ENCODE measurements at regions not wholly inside any gene's neighbourhood (a gene's known extent, or its start where the extent isn't known, plus 50 kb on each side); places are given as distances from the start of the nearest gene placed in this dataset.

- Histone ChIP-seq H3K23me2 (ENCODE audit: insufficient read length, low read depth, low read length, poor library complexity, severe bottlenecking) (no peaks in the 10 kb centered on the region), H2BK15ac (ENCODE audit: low read depth, low read length) (peak overlapping the region; percentile 82; the same call in 1 of the 2 replicates), H4K91ac (ENCODE audit: insufficient read length, low read depth, low read length) (peak overlapping the region; percentile 31), H2BK5ac (ENCODE audit: insufficient read length, low read length) (no peak overlapping the region), H3K27me3 (ENCODE audit: insufficient read depth, low read length) (no peaks in the 10 kb centered on the region), H3K23ac (ENCODE audit: insufficient read length, low read depth, low read length) (no peak overlapping the region), H4K8ac (replicated peaks; ENCODE audit: insufficient read length, low read depth, low read length) (no peak overlapping the region), H2AK5ac (ENCODE audit: insufficient read length, low read length) (no peak overlapping the region), H3K79me1 (ENCODE audit: insufficient read depth, low read depth, low read length, poor library complexity, severe bottlenecking) (no peaks in the 10 kb centered on the region), H3K4me2 (ENCODE audit: insufficient read depth, insufficient read length, low read length) (no peak overlapping the region), H3K14ac (ENCODE audit: insufficient read depth, low read length) (peak overlapping the region; percentile 48; the same call in 1 of the 2 replicates), H3K27ac (ENCODE audit: insufficient read length, low read depth, low read length) (no peak overlapping the region), H2BK120ac (ENCODE audit: low read depth, low read length, poor library complexity, severe bottlenecking) (no peak overlapping the region), H2BK20ac (ENCODE audit: low read depth, low read length, poor library complexity, severe bottlenecking) (no peak overlapping the region), H4K5ac (ENCODE audit: insufficient read length, low read depth, low read length) (no peak overlapping the region), H3K9ac (ENCODE audit: extremely low read depth, insufficient read length, low read length) (no peak overlapping the region), H3K9me3 (ENCODE audit: control insufficient read depth, low read depth, low read length) (no peaks in the 10 kb centered on the region), H3T11ph (ENCODE audit: low read length) (no peak overlapping the region), H2BK12ac (ENCODE audit: insufficient read length, low read depth, low read length) (no peak overlapping the region), H3K4me1 (ENCODE audit: insufficient read depth, low read length) (peaks cover 15% of the 10 kb centered on the region; the same call in 1 of the 2 replicates), H3K56ac (ENCODE audit: insufficient read length, low read depth, low read length) (no peak overlapping the region), H4K20me1 (ENCODE audit: control insufficient read depth, insufficient read depth, insufficient read length) (no peaks in the 10 kb centered on the region), H2AFZ (ENCODE audit: low read length) (no peak overlapping the region), H3K18ac (ENCODE audit: insufficient read length, low read depth, low read length) (no peak overlapping the region), H3K4ac (ENCODE audit: low read depth, low read length) (no peak overlapping the region), H3K79me2 (ENCODE audit: insufficient read depth, low read length) (no peaks in the 10 kb centered on the region)
- DNase-seq, result no peak
- H3K9me3 Mint-ChIP-seq, result no peaks in the 10 kb centered on the region
- TF ChIP-seq CTCF (conservative IDR thresholded peaks at IDR 0.05), result no peak
- H3K4me1 Mint-ChIP-seq, result peaks cover 63 to 65% of the 10 kb centered on the region in 2 experiments
- H3K27me3 Mint-ChIP-seq (ENCODE audit: low read depth), result no peaks in the 10 kb centered on the region
- peak overlapping the region; percentile 66 to 87 (median 68); a peak in 5 of 7 replicates for H3K27ac Mint-ChIP-seq
- no peaks in the 10 kb centered on the region; a peak in 2 of 7 replicates for H3K36me3 Mint-ChIP-seq (ENCODE audit: insufficient read depth in 1 of 3, low read depth in 3 of 3)
- no CpG with 5 or more reads among the region's 10 CpGs for WGBS (ENCODE audit: extremely low coverage, insufficient read length, low lambda C conversion rate)
- H3K4me3 Mint-ChIP-seq, result no peak overlapping the region
Observed at GRCh38 chr13:99663185-99663825, 162.0 kb downstream of the TM9SF2 start.

Measured in H9 (cell line).